ENCODE measurements at regions not wholly inside any gene's neighbourhood (a gene's known extent, or its start where the extent isn't known, plus 50 kb on each side); places are given as distances from the start of the nearest gene placed in this dataset.

DNA sequence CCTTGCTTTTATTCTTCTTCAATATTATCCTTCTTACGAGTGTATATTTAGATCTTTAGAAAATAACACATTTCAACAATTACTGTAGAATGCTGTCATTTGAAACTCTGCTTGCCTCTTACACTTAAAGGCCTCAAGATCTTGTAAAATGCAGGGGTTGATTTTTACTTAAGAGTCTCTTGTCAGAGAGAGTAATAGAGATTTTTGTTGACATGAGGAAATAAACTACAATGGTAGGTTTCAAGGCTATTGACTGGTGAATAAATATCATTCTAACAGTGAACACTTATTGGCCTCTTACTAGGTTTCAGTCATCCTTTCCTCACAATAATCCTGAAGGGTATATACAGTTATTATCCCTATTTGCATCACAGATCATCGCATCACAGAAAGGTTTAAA, 344.6 kb downstream of the GBE1 start:
- TF ChIP-seq Cebpa-rat (IDR thresholded peaks at IDR 0.05): no peak
- no peak overlapping the region for H3K4me3 ChIP-seq
- H4K20me1 ChIP-seq: no peaks in the 10 kb centered on the region
- H3K27me3 ChIP-seq: no peaks in the 10 kb centered on the region
- no peak overlapping the region for H3K4me2 ChIP-seq
- H3K36me3 ChIP-seq: no peaks in the 10 kb centered on the region
- no peak overlapping the region for H3K9ac ChIP-seq
- no peaks in the 10 kb centered on the region for H3K9me3 ChIP-seq (replicated peaks in 1 of 11)
- no peaks in the 10 kb centered on the region for H3K4me1 ChIP-seq
- no peak overlapping the region for H3K27ac ChIP-seq

DNA sequence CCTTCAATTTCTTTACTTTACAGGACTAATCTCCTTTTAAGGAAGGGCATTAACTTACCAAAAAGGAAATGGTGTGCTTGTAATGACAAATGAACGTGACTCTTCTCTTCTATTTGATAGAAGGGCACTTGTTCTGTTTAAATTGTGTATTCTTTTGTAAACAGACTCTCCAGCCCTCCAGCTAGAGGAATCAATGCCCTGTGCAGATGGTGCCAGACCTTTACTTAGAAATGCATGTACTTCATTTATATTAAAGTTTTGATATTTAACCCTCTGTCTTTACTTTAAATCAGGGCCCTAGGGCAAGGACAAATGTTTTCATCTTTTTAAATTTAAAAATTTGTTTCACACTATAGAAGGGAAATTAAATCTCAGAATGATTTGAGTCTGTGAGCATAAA, 355.1 kb downstream of the GBE1 start:
- Histone ChIP-seq H3K4me2 (no peak overlapping the region), H3K4me1 (no peaks in the 10 kb centered on the region), H3K9ac (no peak overlapping the region), H3K9me3 (replicated peaks in 1 of 11) (no peaks in the 10 kb centered on the region), H3K27me3 (no peaks in the 10 kb centered on the region), H4K20me1 (no peaks in the 10 kb centered on the region), H3K4me3 (no peak overlapping the region), H3K36me3 (no peaks in the 10 kb centered on the region), H3K27ac (no peak overlapping the region)
- TF ChIP-seq Cebpa-rat (IDR thresholded peaks at IDR 0.05): no peak

DNA sequence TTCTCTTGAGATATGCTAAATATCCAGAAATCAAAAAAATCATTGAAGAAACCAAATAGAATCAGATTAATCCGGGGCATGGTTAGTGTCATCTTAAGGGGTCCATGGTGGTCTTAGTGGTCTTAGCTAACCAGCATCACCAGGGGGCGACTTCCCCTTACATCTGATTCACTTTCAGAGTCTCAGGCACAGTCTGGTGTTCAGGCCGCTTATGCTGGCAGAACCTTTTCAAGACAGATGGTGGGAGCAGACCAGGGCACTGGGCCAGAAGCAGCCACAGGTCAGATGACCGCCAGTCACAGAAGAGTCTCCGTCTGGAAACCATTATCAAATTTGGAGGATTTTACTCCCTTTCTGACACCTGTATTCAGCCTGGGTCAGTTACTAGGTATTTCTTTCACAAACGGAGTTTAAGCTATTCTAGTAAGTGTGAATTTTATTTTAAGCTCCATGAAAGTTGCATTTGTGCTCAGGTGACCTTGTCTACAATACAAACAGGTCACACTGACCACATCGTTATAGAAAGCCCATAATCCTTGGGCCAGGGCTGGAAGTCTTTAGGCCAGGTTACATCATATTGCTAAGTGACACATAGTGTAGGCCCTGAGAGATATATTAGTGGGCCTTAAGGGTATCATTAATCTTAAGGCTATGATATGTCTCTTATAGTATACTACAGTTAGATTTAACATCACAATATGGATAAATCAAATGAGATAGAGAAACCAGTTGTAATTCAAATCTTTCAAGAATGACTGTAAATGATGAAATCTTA, 365.5 kb downstream of the GBE1 start:
- no peaks in the 10 kb centered on the region for H3K27me3 ChIP-seq
- H3K4me2 ChIP-seq: no peak overlapping the region
- no peaks in the 10 kb centered on the region for H3K4me1 ChIP-seq
- H3K9me3 ChIP-seq (replicated peaks in 1 of 11): no peaks in the 10 kb centered on the region
- H3K4me3 ChIP-seq: no peak overlapping the region
- no peak overlapping the region for H3K9ac ChIP-seq
- no peak overlapping the region for H3K27ac ChIP-seq
- TF ChIP-seq Cebpa-rat (IDR thresholded peaks at IDR 0.05): no peak
- H4K20me1 ChIP-seq: no peaks in the 10 kb centered on the region
- H3K36me3 ChIP-seq: no peaks in the 10 kb centered on the region

DNA sequence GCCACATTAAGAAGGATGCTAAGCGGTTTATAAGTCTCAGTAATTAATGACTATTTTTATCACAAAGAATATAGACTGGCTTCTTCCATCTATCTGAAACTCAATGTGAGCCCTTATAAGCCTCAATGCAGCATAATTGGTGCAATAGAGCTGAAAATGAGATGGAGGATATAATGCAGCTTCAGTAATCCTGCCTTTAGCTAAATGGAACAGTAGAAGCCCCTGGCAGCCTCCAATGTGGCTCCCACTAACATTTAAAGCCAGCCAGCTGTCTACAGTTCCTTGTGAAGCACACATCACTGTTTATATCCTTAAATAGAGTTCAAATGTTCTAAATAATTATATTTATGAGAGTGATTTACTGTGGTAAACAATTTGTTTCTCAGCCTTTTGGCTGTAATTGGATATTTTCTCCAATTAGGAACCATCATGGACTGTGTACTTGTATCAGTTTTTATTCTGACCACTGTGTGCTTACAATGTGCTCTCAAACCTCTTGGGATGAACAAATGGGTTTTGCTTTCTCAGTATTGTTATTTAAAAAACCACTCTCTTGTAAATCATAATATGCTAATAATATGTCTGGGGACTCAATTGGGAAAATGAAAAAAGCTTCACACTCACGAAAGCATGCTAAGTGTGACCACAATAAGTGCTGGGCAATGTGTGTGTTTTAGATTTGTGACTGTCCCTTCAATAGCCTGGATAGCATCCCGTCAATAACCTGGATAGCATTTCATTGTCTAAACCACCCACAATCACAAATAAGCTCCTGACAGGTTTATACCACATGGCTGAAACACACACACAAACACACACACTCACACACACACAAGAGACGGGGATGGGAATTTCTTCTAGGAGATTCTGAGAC, 366.6 kb downstream of the GBE1 start:
- no peaks in the 10 kb centered on the region for H3K9me3 ChIP-seq (replicated peaks in 1 of 11)
- H3K27ac ChIP-seq: no peak overlapping the region
- H3K4me1 ChIP-seq: no peaks in the 10 kb centered on the region
- no peaks in the 10 kb centered on the region for H4K20me1 ChIP-seq
- H3K36me3 ChIP-seq: no peaks in the 10 kb centered on the region
- no peak overlapping the region for H3K4me3 ChIP-seq
- H3K9ac ChIP-seq: no peak overlapping the region
- no peaks in the 10 kb centered on the region for H3K27me3 ChIP-seq
- TF ChIP-seq Cebpa-rat (IDR thresholded peaks at IDR 0.05): no peak
- no peak overlapping the region for H3K4me2 ChIP-seq

DNA sequence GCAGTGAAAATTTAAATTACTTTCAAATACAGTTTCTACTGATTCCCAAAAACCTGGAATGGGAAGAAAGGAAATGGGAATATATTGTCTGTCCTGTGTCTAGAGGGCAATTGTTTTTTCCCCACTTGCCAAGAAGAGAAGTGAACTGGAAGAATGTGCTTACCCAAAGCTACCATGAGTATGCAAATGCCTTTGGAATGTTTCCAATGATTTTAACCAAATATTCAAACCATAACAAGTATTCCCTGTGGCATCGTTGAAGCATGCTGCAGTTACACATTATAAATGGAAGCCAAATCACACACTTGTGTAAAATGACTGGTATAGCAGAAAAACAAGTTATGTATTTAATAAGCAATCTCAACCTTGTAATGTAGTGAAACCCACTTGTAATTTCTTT, 368.2 kb downstream of the GBE1 start:
- Histone ChIP-seq H3K9me3 (replicated peaks in 1 of 11) (no peaks in the 10 kb centered on the region), H3K27me3 (no peaks in the 10 kb centered on the region), H3K27ac (no peak overlapping the region), H3K36me3 (no peaks in the 10 kb centered on the region), H3K4me3 (no peak overlapping the region), H3K9ac (no peak overlapping the region), H4K20me1 (no peaks in the 10 kb centered on the region), H3K4me1 (no peaks in the 10 kb centered on the region), H3K4me2 (no peak overlapping the region)
- no peak for TF ChIP-seq Cebpa-rat (IDR thresholded peaks at IDR 0.05)

DNA sequence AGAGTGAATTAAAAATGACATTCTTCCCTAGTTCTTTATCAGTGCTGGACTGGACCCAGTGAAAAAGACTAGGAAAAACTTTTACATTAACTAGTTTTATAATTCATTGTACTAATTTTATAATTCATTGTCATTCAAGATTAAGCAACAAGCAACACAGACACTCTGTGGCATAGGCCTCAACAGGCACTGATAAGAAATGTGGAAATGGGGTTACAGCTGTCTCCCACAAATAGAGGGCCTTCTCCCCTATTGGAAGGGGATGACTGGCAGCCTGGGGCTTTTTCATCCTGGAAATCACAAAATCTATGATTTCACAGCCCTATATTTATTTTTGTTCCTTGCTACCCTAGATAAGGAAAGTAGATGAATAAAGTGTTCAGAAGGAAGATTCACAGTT, 370.6 kb downstream of the GBE1 start:
- Histone ChIP-seq H3K27me3 (no peaks in the 10 kb centered on the region), H3K4me3 (no peak overlapping the region), H3K36me3 (no peaks in the 10 kb centered on the region), H4K20me1 (no peaks in the 10 kb centered on the region), H3K9me3 (replicated peaks in 1 of 11) (no peaks in the 10 kb centered on the region), H3K4me1 (no peaks in the 10 kb centered on the region), H3K27ac (no peak overlapping the region), H3K4me2 (no peak overlapping the region), H3K9ac (no peak overlapping the region)
- TF ChIP-seq Cebpa-rat (IDR thresholded peaks at IDR 0.05): no peak

DNA sequence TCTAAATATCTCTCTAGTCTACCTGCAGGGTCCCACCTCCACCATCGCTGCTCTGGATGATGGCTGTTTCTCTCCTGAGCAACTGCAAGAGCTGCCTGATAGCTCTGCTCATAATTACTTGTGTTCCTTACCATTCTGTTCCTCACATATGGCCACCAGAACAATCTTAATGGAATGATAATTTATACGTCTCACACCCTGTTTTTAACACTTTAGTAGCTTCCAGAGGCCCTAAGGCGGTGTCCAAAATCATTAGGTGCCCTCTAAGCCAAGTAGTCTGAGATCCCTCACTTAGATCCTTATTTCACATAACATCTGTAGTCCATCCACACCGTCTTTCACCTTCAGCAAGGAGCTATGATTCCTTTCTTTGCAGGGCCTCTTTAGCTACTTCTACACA, 373.3 kb downstream of the GBE1 start:
- TF ChIP-seq Cebpa-rat (IDR thresholded peaks at IDR 0.05): no peak
- Histone ChIP-seq H3K27me3 (no peaks in the 10 kb centered on the region), H3K36me3 (no peaks in the 10 kb centered on the region), H3K4me3 (no peak overlapping the region), H3K4me2 (no peak overlapping the region), H3K9me3 (replicated peaks in 1 of 11) (no peaks in the 10 kb centered on the region), H4K20me1 (no peaks in the 10 kb centered on the region), H3K9ac (no peak overlapping the region), H3K27ac (no peak overlapping the region), H3K4me1 (no peaks in the 10 kb centered on the region)

DNA sequence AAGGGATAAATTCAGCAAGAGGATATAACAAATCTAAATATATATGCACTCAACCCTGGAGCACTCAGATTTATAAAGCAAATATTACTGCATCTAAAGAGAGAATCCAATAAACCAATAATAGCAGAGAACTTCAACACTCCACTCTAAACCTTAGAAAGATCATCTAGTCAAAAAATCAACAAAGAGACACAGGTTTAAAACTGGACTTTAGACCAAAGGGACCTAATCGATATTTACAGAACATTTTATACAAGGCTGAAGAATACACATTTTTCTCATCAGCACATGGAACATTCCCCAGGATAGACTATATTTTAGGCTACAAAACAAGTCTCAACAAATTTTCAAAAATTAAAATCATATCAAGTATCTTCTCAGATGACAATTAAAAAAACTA, 379.0 kb downstream of the GBE1 start:
- H3K27me3 ChIP-seq: no peaks in the 10 kb centered on the region
- H3K9ac ChIP-seq: no peak overlapping the region
- H3K27ac ChIP-seq: no peak overlapping the region
- no peaks in the 10 kb centered on the region; a peak in 1 of 22 replicates for H3K9me3 ChIP-seq (replicated peaks in 1 of 11)
- no peaks in the 10 kb centered on the region for H4K20me1 ChIP-seq
- no peak overlapping the region for H3K4me3 ChIP-seq
- H3K4me2 ChIP-seq: no peak overlapping the region
- no peaks in the 10 kb centered on the region for H3K4me1 ChIP-seq
- no peak for TF ChIP-seq Cebpa-rat (IDR thresholded peaks at IDR 0.05)
- H3K36me3 ChIP-seq: no peaks in the 10 kb centered on the region

DNA sequence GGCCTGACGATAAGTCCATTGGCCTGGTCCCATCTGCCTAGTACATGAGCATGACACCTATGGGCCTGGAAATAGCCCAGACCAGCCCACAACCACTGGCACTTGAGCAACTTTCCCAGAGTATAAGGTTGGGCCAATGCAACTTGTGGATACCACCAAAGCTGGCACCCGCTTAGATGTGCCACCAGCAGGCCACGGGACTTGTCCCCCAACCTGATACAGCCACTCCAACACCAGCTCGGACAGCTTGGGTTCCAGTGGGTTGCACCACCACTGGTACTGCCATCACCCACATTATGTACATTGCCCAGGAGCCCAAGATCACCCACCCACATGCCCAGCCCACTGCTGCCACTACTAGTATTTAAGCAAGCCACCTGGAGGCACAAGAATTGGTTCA, 381.2 kb downstream of the GBE1 start:
- no peaks in the 10 kb centered on the region for H3K36me3 ChIP-seq
- no peak for TF ChIP-seq Cebpa-rat (IDR thresholded peaks at IDR 0.05)
- no peak overlapping the region for H3K9ac ChIP-seq
- no peak overlapping the region for H3K4me3 ChIP-seq
- no peaks in the 10 kb centered on the region for H3K27me3 ChIP-seq
- no peaks in the 10 kb centered on the region for H3K4me1 ChIP-seq
- H3K4me2 ChIP-seq: no peak overlapping the region
- H4K20me1 ChIP-seq: no peaks in the 10 kb centered on the region
- H3K27ac ChIP-seq: no peak overlapping the region
- H3K9me3 ChIP-seq (replicated peaks in 1 of 11): no peaks in the 10 kb centered on the region; a peak in 1 of 22 replicates

Data from BLaER1 treated with 17β-estradiol and CSF1 and Interleukin-3, amounts not matched to agents 10 nM and 100 nM (cell line).